ENCODE measurements at regions not wholly inside any gene's neighbourhood (a gene's known extent, or its start where the extent isn't known, plus 50 kb on each side); places are given as distances from the start of the nearest gene placed in this dataset.

DNA sequence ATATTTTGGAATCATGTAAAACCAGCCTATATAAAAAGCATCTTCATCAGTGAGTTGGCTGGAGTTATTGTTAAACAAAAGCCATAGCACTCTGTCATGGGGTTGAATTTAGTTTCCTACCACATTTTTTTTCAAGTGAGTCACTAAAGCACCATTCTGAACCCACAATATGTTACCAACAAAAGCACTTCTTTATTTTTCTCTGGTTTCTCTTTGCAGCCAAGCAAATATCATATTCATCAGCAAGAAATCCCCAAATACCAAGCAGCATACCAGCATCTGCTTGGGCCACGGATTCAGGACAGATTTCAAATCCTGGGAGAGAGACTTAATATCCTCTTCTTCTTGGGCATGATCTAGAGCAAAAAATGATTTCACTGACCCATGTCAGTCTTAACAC, 441.4 kb downstream of the BCKDHB start:
- TF ChIP-seq, protein P1, sequence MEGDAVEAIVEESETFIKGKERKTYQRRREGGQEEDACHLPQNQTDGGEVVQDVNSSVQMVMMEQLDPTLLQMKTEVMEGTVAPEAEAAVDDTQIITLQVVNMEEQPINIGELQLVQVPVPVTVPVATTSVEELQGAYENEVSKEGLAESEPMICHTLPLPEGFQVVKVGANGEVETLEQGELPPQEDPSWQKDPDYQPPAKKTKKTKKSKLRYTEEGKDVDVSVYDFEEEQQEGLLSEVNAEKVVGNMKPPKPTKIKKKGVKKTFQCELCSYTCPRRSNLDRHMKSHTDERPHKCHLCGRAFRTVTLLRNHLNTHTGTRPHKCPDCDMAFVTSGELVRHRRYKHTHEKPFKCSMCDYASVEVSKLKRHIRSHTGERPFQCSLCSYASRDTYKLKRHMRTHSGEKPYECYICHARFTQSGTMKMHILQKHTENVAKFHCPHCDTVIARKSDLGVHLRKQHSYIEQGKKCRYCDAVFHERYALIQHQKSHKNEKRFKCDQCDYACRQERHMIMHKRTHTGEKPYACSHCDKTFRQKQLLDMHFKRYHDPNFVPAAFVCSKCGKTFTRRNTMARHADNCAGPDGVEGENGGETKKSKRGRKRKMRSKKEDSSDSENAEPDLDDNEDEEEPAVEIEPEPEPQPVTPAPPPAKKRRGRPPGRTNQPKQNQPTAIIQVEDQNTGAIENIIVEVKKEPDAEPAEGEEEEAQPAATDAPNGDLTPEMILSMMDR (IDR thresholded peaks at IDR 0.05; ENCODE audit: poor library complexity), result no peak
- TF ChIP-seq EZH2 (IDR thresholded peaks at IDR 0.05; ENCODE audit: borderline replicate concordance) (no peak), EZH2phosphoT487 (IDR thresholded peaks at IDR 0.05; ENCODE audit: low read depth, severe bottlenecking, unreplicated experiment) (no peak)

Measured in hepatocyte (in vitro differentiated cells).